ENCODE measurements at regions not wholly inside any gene's neighbourhood (a gene's known extent, or its start where the extent isn't known, plus 50 kb on each side); places are given as distances from the start of the nearest gene placed in this dataset.

DNA sequence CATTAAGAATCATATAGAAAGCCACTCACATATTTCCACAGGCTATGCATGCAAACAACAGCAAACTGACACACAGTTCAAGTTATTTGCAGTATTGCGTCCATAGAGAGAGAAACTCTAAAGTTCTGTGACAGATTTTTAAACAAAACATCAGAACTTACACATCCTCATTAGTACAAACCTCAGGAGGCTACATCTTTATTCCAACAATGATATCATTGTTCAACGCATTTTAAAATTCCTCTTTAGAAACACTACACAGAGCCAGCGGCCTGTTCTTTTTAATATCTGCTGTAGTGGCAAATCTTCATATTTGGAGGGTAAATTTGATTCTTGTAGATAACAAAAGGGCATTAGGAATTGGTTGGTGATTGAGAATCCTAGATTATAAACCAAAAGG is 55.9 kb upstream of the NFE2L3 start:
- TF ChIP-seq POLR2A (IDR thresholded peaks at IDR 0.05), result no peak
- TF ChIP-seq, protein P1, sequence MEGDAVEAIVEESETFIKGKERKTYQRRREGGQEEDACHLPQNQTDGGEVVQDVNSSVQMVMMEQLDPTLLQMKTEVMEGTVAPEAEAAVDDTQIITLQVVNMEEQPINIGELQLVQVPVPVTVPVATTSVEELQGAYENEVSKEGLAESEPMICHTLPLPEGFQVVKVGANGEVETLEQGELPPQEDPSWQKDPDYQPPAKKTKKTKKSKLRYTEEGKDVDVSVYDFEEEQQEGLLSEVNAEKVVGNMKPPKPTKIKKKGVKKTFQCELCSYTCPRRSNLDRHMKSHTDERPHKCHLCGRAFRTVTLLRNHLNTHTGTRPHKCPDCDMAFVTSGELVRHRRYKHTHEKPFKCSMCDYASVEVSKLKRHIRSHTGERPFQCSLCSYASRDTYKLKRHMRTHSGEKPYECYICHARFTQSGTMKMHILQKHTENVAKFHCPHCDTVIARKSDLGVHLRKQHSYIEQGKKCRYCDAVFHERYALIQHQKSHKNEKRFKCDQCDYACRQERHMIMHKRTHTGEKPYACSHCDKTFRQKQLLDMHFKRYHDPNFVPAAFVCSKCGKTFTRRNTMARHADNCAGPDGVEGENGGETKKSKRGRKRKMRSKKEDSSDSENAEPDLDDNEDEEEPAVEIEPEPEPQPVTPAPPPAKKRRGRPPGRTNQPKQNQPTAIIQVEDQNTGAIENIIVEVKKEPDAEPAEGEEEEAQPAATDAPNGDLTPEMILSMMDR (IDR thresholded peaks at IDR 0.05), result no peak
- DNase-seq, result no peak
- H3K9me3 ChIP-seq, result no peaks in the 10 kb centered on the region
- no peak overlapping the region for H3K4me3 ChIP-seq
- H3K4me1 ChIP-seq, result peaks cover 0 to 4% (median 0%) of the 10 kb centered on the region in 4 donors
- no peaks in the 10 kb centered on the region for H3K27me3 ChIP-seq
- H3K27ac ChIP-seq, result no peak overlapping the region
- H3K36me3 ChIP-seq, result no peaks in the 10 kb centered on the region

DNA sequence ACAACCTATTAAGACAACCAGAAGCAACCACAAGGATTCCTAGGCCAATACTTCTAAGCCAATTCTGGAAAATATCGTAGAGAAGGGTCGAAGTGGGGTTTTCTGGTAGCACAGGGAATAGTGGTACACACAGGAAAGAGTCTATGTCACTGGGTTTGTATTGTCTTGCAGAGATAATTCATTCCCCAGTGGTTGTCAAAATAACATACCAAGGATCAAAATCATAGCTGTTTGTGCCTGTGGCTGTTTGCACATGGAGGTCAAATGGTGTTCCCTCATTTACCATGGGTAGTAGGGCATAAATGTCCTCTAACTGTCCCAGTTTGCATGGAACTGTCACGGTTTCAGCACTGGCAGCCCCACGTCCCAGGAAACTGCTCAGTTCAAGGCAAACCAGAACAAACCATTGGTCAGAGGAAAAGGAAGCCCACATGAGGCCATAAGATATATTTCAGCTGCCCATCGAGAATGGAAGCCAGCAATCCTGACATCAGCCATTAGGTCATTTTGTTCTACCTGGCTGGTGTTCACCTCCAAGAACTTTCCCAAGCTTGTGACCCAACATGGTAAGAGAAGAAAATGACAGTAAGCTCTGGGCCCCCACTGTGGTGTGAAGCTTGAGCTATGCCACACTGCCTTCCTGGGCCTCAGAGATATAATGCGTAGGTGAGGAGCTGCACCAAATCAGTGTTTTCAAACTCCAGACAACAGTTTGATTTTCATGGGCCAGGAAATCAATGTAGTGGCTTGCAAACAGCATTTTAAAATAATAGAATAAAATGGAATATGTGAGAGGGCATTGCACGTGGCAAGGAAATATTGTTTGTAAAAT is 53.9 kb upstream of the NFE2L3 start:
- Histone ChIP-seq H3K4me3 (no peak overlapping the region), H3K36me3 (no peaks in the 10 kb centered on the region), H3K9me3 (no peaks in the 10 kb centered on the region), H3K27me3 (no peaks in the 10 kb centered on the region), H3K27ac (peak overlapping the region in 1 of 4 donors; percentile 62), H3K4me1 (peaks cover 0 to 7% (median 4%) of the 10 kb centered on the region in 4 donors)
- no peak for DNase-seq
- TF ChIP-seq, protein P1 (IDR thresholded peaks at IDR 0.05), result no peak
- no peak for TF ChIP-seq POLR2A (IDR thresholded peaks at IDR 0.05)

DNA sequence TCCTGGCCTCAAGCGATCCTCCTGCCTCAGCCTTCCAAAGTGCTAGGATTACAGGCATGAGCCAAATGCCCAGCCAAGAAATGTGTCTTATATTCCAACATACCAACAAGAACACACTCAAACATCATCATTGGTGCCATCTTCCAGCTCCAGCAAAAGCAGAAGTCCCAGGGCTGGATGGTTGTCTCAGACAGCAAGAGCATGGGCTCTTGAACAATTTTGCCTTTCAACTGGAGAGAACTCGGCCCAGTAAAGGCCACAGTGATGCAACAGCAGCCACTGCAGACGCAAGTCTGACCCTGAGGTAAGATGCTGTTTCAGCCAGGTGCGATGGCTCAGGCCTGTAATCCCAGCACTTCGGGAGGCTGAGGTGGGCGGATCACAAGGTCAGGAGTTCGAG is 52.8 kb upstream of the NFE2L3 start:
- no peaks in the 10 kb centered on the region for H3K36me3 ChIP-seq
- peaks cover 0 to 7% (median 4%) of the 10 kb centered on the region in 4 donors for H3K4me1 ChIP-seq
- no peak overlapping the region for H3K4me3 ChIP-seq
- TF ChIP-seq, protein P1 (IDR thresholded peaks at IDR 0.05), result no peak
- no peak for TF ChIP-seq POLR2A (IDR thresholded peaks at IDR 0.05)
- peak overlapping the region in 1 of 4 donors; percentile 7 for H3K27ac ChIP-seq
- H3K9me3 ChIP-seq, result no peaks in the 10 kb centered on the region
- DNase-seq, result no peak
- no peaks in the 10 kb centered on the region for H3K27me3 ChIP-seq

DNA sequence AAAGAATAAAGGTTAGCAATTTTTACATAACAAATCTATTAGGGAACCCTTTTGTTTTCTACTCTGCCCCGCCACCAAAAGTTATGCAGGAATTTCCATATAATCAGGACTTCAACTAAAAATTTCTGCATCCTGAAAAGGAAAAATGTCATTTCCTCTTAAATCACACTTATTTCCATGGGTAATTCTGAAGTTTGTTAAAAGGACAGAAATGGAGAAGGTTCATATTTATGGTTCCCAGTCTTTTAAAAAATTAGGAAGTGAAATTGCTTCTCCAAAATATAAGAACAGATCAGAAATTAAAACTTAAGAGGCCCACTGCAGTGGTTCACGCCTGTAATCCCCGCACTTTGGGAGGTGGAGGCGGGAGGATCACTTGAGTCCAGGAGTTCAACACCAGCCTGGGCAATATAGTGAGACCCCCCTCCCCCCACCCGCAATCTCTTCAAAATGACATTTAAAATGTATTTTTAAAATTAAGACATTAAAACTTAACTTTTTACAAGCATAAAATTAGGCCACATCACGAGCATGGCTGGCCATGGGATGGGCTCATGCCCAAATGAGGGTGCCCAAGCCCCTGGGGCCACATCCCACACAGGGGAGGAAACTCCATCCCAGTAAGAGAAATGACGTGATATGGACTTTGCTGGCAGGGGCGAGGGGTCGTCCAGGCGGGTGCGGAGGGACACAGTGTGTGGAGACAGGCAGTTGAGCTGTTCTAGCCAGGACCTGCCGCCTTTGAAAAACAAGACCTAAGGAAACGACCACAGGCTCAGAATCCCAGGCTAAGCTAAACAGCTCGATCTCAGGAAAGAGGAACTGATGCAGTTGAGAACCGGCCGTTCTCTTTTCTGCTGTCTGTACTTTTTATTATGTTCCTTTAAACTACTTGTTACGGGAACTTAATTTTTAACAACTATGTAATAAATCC is 51.3 kb upstream of the NFE2L3 start:
- DNase-seq, result peak in 1 of 3 donors; percentile 30
- H3K9me3 ChIP-seq, result no peaks in the 10 kb centered on the region
- H3K27me3 ChIP-seq, result no peaks in the 10 kb centered on the region
- no peak for TF ChIP-seq POLR2A (IDR thresholded peaks at IDR 0.05)
- TF ChIP-seq, protein P1 (IDR thresholded peaks at IDR 0.05), result no peak
- H3K36me3 ChIP-seq, result no peaks in the 10 kb centered on the region
- peaks cover 0 to 7% (median 4%) of the 10 kb centered on the region in 4 donors for H3K4me1 ChIP-seq
- peak overlapping the region in 3 of 4 donors; percentile 50 to 80 (median 53) for H3K27ac ChIP-seq
- H3K4me3 ChIP-seq, result peak overlapping the region in 2 of 4 donors; percentile 23 to 34

DNA sequence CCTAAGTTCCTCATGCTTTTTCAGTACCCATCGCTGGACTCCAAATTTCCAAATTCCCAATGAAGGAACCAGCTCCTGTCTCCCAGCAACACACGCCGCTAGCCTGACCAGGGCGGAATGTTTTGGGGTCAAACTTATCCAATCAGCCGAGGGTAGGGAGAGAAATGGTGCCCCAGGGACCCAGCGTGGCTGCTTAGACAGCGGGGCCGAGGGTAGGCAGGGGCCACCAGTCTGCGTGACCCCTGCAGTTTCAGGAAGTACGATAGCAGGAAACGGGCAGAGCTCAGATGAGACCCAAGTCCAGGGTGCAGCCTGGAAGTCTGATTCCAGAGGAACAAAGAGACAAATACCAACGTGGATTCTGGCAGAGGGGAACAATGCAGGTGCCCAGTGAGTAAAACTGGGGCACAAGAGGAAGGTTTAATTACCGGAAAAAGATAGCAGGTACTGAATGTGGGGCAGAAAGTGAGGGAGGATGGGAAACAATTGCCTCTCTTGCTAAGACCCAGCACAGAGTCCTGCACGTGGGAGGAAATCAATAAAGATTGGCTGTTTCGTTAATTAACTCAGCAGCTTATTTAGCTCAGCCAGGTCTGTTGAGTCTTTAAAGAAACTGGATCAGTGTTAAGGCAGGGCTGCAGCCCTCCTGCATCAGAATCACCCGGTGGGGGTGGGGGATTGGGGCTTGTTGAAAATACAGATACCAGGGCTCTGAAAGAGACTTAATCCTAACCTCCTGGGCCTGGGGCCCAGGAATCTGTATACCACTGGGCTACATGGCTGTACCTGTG is 50.4 kb upstream of the NFE2L3 start:
- H3K27ac ChIP-seq, result peak overlapping the region; percentile 24 to 80 (median 50)

More for the DNA sequence above, 50.4 kb upstream of the NFE2L3 start:
- no peaks in the 10 kb centered on the region for H3K36me3 ChIP-seq
- peak; percentile 53 to 60 (median 58) for DNase-seq
- no peaks in the 10 kb centered on the region for H3K27me3 ChIP-seq
- H3K4me1 ChIP-seq, result peaks cover 0 to 7% (median 4%) of the 10 kb centered on the region in 4 donors
- H3K9me3 ChIP-seq, result no peaks in the 10 kb centered on the region
- TF ChIP-seq, protein P1 (IDR thresholded peaks at IDR 0.05), result no peak
- TF ChIP-seq POLR2A (IDR thresholded peaks at IDR 0.05), result no peak
- H3K4me3 ChIP-seq, result peak overlapping the region; percentile 13 to 34 (median 26)

All from Peyer's patch (tissue), 4 donors.